Activated CD4-positive, alpha-beta T cell treated with anti-CD3 and anti-CD28 coated beads, Interleukin-2, amount 50 U/mL, for 16 hours (primary cell): ENCODE measurements at regions not wholly inside any gene's neighbourhood (a gene's known extent, or its start where the extent isn't known, plus 50 kb on each side); places are given as distances from the start of the nearest gene placed in this dataset.
A peak's percentile ranks its signal among the peaks of the same experiment; 100 is the strongest.
"Not testable (repeated sequence)": the region's sequence is repeated elsewhere in the genome, so short reads cannot be mapped to it uniquely, and the experiment has no call there.

Experiments
- DNase-seq: peaks from one replicate; pipeline ENCODE4 v3.0.0-alpha.2; 2020

GRCh38 chr22:40094485-40094884 lies 83.2 kb upstream of the TNRC6B start:
- peak; percentile 12 for DNase-seq

GRCh38 chr22:40099887-40100286 lies 77.8 kb upstream of the TNRC6B start:
- not testable (repeated sequence) for DNase-seq

- DNase-seq: no peak
Measured at GRCh38 chr22:40105755-40106154, 72.0 kb upstream of the TNRC6B start.

GRCh38 chr22:40107244-40107643 lies 70.5 kb upstream of the TNRC6B start:
- DNase-seq: peak; percentile 45

DNA sequence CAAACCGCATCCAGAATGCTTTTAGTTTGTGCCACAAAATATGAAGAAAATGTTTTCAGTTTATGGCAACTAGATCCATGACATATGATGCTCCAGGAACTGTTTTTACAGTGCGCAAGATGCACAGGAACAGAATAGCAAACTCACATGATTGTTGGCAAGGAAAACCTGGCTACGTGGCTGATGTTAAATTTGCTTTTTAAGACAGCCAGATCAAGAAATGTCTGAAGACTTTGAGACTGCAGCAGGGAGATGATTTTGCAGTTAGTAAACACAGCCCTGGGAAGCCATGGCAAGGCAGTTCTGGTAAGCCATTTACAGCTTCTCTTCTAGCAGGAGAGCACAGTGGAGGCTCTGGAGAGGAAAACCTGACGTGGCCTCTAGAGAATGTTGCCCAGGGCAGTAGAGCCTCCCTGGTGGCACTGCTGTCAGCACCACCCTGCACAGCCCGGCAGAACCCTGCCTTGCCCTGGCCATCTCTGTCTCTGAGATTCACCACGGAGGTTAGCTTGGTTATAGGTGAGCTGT lies 69.8 kb upstream of the TNRC6B start:
- DNase-seq: peak; percentile 35

GRCh38 chr22:40108396-40108795 lies 69.3 kb upstream of the TNRC6B start:
- DNase-seq: no peak

DNA sequence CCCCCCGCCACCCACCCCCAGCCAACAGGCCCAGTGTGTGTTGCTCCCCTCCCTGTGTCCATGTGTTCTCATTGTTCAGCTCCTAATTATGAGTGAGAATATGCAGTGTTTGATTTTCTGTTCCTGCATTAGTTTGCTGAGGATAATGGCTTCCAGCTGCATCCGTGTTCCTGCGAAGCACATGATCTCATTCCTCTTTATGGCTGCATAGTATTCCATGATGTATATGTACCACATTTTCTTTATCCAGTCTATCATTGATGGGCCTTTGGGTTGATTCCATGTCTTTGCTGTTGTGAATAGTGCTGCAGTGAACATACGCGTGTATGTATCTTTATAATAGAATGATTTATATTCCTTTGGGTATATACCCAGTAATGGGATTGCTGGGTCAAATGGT lies 68.8 kb upstream of the TNRC6B start:
- DNase-seq: not testable (repeated sequence)

DNA sequence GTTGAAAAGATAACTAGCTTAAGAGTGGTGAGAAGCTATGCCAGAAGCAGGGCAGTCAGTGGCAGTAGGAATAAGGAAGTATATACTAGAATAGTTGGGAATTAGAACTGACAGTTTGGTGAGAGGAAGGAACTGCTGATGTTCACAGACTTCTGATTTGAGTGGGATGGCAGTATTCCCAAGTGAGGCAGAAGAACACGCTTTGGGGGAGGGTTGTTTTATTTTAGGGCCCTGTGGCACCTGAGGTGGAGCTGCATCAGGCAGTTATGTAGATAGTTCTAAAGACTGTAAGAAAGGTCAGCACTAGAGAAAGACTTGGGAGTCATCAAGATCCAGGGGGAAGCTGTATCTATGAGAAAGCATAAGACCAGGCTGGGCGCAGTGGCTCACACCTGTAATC lies 66.3 kb upstream of the TNRC6B start:
- DNase-seq: no peak

DNA sequence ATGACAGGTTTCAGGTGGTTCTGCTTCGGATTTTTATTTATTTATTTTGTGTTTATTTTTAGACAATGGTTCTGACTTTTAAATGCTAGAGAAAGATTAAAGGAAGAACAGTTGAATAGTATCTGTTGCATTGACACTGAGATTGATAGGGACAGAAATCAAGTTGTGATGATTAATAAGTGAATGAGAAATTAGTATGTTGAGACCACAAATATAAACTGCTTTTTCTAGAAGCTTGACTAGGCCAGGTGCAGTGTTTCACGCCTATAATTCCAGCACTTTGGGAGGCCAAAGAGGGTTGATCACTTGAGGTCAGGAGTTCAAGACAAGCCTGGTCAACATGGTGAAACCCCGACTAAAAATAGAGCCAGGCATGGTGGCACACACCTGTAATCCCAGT lies 65.1 kb upstream of the TNRC6B start:
- no peak for DNase-seq

- DNase-seq: no peak
Measured at GRCh38 chr22:40113696-40114095, 64.0 kb upstream of the TNRC6B start.

DNA sequence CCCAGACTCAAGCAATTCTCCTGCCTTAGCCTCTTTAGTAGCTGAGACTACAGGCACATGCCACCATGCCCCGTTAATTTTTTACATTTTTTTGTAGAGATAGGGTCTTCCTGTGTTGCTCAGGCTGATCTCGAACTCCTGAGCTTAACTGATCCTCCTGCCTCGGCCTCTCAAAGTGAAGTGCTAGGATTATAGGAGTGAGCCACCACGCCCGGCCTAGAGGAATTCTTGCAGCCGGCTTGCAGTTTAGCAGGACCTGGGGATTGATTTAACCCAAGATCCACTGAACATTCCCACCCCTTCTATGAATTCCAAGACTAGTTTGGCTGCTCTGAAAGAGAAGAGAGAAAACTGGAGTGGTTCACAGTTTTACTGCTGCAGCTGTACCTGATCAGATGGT lies 63.3 kb upstream of the TNRC6B start:
- DNase-seq: no peak

DNA sequence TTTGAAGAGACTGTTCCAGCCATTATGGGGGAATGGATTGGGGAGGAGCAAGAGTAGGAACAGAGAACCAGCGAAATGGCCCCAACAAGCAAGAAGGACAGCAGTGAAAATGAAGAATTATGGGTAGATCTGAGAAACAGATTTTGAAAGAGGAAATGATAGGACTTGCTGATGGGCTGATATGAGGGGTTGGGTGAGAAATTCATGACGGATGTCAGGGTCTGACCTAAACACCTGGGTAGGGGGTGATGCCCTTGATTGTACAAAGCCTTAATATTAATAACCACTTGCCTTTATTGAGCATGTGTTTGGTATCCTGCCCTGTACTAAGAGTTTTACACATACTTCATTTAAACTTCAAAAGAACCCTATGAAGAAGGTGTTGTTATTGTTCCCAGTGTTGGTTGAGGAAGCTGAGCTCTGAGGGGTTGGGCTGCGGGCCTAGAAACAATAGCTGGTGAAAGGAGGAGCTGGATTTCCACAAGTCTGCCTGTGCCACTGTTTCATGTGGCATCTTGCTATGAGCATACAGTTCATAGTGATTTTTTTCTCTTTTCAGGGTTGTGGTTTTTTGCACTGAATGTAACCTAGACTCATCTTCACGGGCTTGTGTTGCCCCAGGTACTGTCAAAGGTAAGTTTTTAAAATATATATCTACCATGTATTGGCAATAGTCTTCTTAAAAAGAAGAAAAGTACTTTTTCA lies 61.1 kb upstream of the TNRC6B start:
- no peak for DNase-seq

- no peak for DNase-seq
Measured at GRCh38 chr22:40118979-40119378, 58.7 kb upstream of the TNRC6B start.

GRCh38 chr22:40120848-40121247 lies 56.9 kb upstream of the TNRC6B start:
- no peak for DNase-seq

- no peak for DNase-seq
Measured at GRCh38 chr22:40121461-40121860, 56.3 kb upstream of the TNRC6B start.

GRCh38 chr22:40122792-40123191 lies 54.9 kb upstream of the TNRC6B start:
- DNase-seq: no peak

- DNase-seq: no peak
Measured at GRCh38 chr22:40123387-40123786, 54.3 kb upstream of the TNRC6B start.
